Lower leg skin (tissue), 3 donors: ENCODE measurements at regions not wholly inside any gene's neighbourhood (a gene's known extent, or its start where the extent isn't known, plus 50 kb on each side); places are given as distances from the start of the nearest gene placed in this dataset.

Source experiments
- POLR2A ChIP-seq, 2 donors: fragments of 450-650 bp; IDR thresholded peaks; one replicate each; pipeline ENCODE4 v1.6.1; 2016 to 2017; ENCODE audit warnings: antibody characterized with exemption in 2 of 2, mild to moderate bottlenecking in 1 of 2, moderate library complexity in 1 of 2
- TF ChIP-seq, protein P1 (sequence below), 3 donors: fragments of 450-650 bp; IDR thresholded peaks; one replicate each; pipeline ENCODE4 v1.5.1; 2016; ENCODE audit warnings: antibody characterized with exemption in 3 of 3, mild to moderate bottlenecking in 3 of 3, moderate library complexity in 2 of 3

- no peak for TF ChIP-seq POLR2A (IDR thresholded peaks at IDR 0.05)
- TF ChIP-seq, protein P1, sequence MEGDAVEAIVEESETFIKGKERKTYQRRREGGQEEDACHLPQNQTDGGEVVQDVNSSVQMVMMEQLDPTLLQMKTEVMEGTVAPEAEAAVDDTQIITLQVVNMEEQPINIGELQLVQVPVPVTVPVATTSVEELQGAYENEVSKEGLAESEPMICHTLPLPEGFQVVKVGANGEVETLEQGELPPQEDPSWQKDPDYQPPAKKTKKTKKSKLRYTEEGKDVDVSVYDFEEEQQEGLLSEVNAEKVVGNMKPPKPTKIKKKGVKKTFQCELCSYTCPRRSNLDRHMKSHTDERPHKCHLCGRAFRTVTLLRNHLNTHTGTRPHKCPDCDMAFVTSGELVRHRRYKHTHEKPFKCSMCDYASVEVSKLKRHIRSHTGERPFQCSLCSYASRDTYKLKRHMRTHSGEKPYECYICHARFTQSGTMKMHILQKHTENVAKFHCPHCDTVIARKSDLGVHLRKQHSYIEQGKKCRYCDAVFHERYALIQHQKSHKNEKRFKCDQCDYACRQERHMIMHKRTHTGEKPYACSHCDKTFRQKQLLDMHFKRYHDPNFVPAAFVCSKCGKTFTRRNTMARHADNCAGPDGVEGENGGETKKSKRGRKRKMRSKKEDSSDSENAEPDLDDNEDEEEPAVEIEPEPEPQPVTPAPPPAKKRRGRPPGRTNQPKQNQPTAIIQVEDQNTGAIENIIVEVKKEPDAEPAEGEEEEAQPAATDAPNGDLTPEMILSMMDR (IDR thresholded peaks at IDR 0.05) = no peak
Observed at GRCh38 chr2:43131051-43131889, 95.1 kb downstream of the ZFP36L2 start.
